PC-3 (cell line): ENCODE measurements at regions not wholly inside any gene's neighbourhood (a gene's known extent, or its start where the extent isn't known, plus 50 kb on each side); places are given as distances from the start of the nearest gene placed in this dataset.

ENCODE experiments used
- ATAC-seq: fragments of 200-7000 bp; cut with Tn5 transposase; 2 replicates; pipeline ENCODE4 v1.9.1; 2020; ENCODE audit warnings: mild to moderate bottlenecking, moderate library complexity
- BruUV-seq: library from RNA; stranded (reverse); fragments of 400-500 nt; replicated peaks from 2 replicates; lab custom pipeline; 2021; lab: Mats Ljungman, UMichigan
- CTCF ChIA-PET: fragments of 300-600 bp; sonication (Branson Sonifier 250); formaldehyde crosslinking; loops from one replicate; lab custom pipeline; 2022; ENCODE audit warnings: antibody characterized with exemption; lab: Charles Lee
- POLR2A ChIA-PET: fragments of 300-600 bp; sonication (Branson Sonifier 250); formaldehyde crosslinking; loops from one replicate; lab custom pipeline; 2022; ENCODE audit warnings: antibody characterized with exemption; ENCODE audit not compliant: unreplicated experiment; lab: Charles Lee
- DNase-seq: peaks from one replicate; pipeline ENCODE4 v3.0.0-alpha.2; 2015
- H2AFZ ChIP-seq: fragments of 300-600 bp; sonication (generic); 2 replicates; pipeline ENCODE4 v1.6.0; 2016; ENCODE audit warnings: antibody characterized with exemption, low read length
- H3F3A ChIP-seq: fragments of 300-600 bp; sonication (generic); one replicate; pipeline ENCODE4 v1.6.0; 2017; ENCODE audit warnings: antibody characterized with exemption, low read length, control low read depth, mild to moderate bottlenecking; ENCODE audit not compliant: unreplicated experiment
- H3K27ac ChIP-seq: fragments of 300-600 bp; sonication (generic); 2 replicates; pipeline ENCODE4 v1.5.1; 2016; ENCODE audit warnings: mild to moderate bottlenecking, low read length
- H3K27me3 ChIP-seq: fragments of 300-600 bp; sonication (generic); 2 replicates; pipeline ENCODE4 v1.6.1; 2016; ENCODE audit warnings: low read length, mixed read lengths
- H3K36me3 ChIP-seq: fragments of 300-600 bp; sonication (generic); 2 replicates; pipeline ENCODE4 v1.6.1; 2016; ENCODE audit warnings: low read depth, mixed run types, low read length, mixed read lengths
- H3K4me1 ChIP-seq: fragments of 300-600 bp; sonication (generic); 2 replicates; pipeline ENCODE4 v1.5.1; 2016; ENCODE audit warnings: low read length; ENCODE audit not compliant: insufficient read depth
- H3K4me2 ChIP-seq: fragments of 300-600 bp; sonication (generic); 2 replicates; pipeline ENCODE4 v1.6.0; 2016; ENCODE audit warnings: low read length
- H3K4me3 ChIP-seq: fragments of 300-600 bp; sonication (generic); 2 replicates; pipeline ENCODE4 v1.5.1; 2016; ENCODE audit warnings: mild to moderate bottlenecking, low read length, mixed read lengths
- H3K79me2 ChIP-seq: fragments of 300-600 bp; sonication (generic); 2 replicates; pipeline ENCODE4 v1.6.1; 2017; ENCODE audit warnings: low read length, mixed read lengths
- H3K9ac ChIP-seq: fragments of 300-600 bp; sonication (generic); 2 replicates; pipeline ENCODE4 v1.6.0; 2016; ENCODE audit warnings: mild to moderate bottlenecking, low read length
- H3K9me2 ChIP-seq: fragments of 300-600 bp; sonication (generic); replicated peaks from 2 replicates; pipeline ENCODE4 v1.6.1; 2016; ENCODE audit warnings: mixed run types, low read length, mixed read lengths
- H3K9me3 ChIP-seq: fragments of 300-600 bp; sonication (generic); 2 replicates; pipeline ENCODE4 v1.6.1; 2016; ENCODE audit warnings: low read length, mixed read lengths
- H4K20me1 ChIP-seq: fragments of 300-600 bp; sonication (generic); 2 replicates; pipeline ENCODE4 v1.6.1; 2016; ENCODE audit warnings: low read length, mixed read lengths
- EZH2 ChIP-seq: fragments of 300-600 bp; sonication (generic); IDR thresholded peaks from one replicate; pipeline ENCODE4 v1.6.1; 2017; ENCODE audit warnings: antibody characterized with exemption, mild to moderate bottlenecking, low read length; ENCODE audit not compliant: unreplicated experiment
- EZH2phosphoT487 ChIP-seq: fragments of 300-600 bp; sonication (generic); IDR thresholded peaks from 2 replicates; pipeline ENCODE4 v1.6.1; 2018; ENCODE audit warnings: mild to moderate bottlenecking, antibody characterized with exemption, low read length, borderline replicate concordance
- intact Hi-C: fragments of 100-400 bp; cut with micrococcal nuclease; formaldehyde crosslinking; loops from 2 replicates; pipeline ENCODE4 v1.9.0; 2023
- TF ChIP-seq, protein P1 (sequence below): fragments of 300-600 bp; sonication (generic); conservative IDR thresholded peaks from 2 replicates; pipeline ENCODE4 v1.5.1; 2017; ENCODE audit warnings: antibody characterized with exemption, low read depth, mild to moderate bottlenecking, low read length

DNA sequence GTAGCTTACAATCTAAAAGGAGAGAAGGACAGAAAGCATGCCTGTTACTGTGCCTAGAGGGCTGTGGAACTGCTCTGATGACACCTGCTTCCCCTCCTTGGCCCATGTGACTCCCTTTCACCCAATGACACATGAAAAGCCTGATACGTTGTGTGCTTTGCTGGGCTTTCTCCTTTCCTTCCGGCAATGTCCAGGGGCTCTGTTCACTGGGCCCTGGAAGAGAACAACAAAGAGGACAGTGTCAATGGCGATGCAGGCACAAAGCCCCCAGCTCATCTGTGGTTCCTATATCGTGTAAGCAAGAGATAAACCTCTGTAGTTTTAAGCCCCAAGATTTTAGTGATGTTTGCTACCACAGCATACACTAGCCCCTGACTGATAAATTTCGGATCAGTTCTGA is 306.1 kb downstream of the ABCC12 start:
- Histone ChIP-seq H3K27me3 (no peaks in the 10 kb centered on the region), H3K4me2 (no peak overlapping the region), H3F3A (no peaks in the 10 kb centered on the region), H3K4me1 (peaks cover 23% of the 10 kb centered on the region), H3K27ac (no peak overlapping the region), H3K9ac (no peak overlapping the region), H3K9me2 (no peaks in the 10 kb centered on the region), H3K9me3 (no peaks in the 10 kb centered on the region), H4K20me1 (no peaks in the 10 kb centered on the region), H3K36me3 (no peaks in the 10 kb centered on the region), H2AFZ (no peak overlapping the region), H3K4me3 (no peak overlapping the region), H3K79me2 (no peaks in the 10 kb centered on the region)
- ATAC-seq (no peak), DNase-seq (no peak)
- intact Hi-C loops, result no loop called here
- ChIA-PET CTCF (no interaction called here), POLR2A (no interaction called here)
- TF ChIP-seq, protein P1, sequence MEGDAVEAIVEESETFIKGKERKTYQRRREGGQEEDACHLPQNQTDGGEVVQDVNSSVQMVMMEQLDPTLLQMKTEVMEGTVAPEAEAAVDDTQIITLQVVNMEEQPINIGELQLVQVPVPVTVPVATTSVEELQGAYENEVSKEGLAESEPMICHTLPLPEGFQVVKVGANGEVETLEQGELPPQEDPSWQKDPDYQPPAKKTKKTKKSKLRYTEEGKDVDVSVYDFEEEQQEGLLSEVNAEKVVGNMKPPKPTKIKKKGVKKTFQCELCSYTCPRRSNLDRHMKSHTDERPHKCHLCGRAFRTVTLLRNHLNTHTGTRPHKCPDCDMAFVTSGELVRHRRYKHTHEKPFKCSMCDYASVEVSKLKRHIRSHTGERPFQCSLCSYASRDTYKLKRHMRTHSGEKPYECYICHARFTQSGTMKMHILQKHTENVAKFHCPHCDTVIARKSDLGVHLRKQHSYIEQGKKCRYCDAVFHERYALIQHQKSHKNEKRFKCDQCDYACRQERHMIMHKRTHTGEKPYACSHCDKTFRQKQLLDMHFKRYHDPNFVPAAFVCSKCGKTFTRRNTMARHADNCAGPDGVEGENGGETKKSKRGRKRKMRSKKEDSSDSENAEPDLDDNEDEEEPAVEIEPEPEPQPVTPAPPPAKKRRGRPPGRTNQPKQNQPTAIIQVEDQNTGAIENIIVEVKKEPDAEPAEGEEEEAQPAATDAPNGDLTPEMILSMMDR, result no peak
- TF ChIP-seq EZH2phosphoT487 (no peak), EZH2 (no peak)
- no TSS peak for BruUV-seq

GRCh38 chr16:47848421-47849109 is 307.2 kb downstream of the ABCC12 start:
- BruUV-seq, result no TSS peak
- DNase-seq (peak; percentile 79), ATAC-seq (peak; percentile 70)
- Histone ChIP-seq H3K27ac (peak overlapping the region; percentile 64), H3K4me1 (peaks cover 23% of the 10 kb centered on the region), H4K20me1 (no peaks in the 10 kb centered on the region), H3K9me3 (no peaks in the 10 kb centered on the region), H3F3A (no peaks in the 10 kb centered on the region), H3K9ac (no peak overlapping the region), H3K9me2 (no peaks in the 10 kb centered on the region), H3K4me3 (no peak overlapping the region), H3K36me3 (no peaks in the 10 kb centered on the region), H3K79me2 (no peaks in the 10 kb centered on the region), H3K27me3 (no peaks in the 10 kb centered on the region), H3K4me2 (peak overlapping the region; percentile 66), H2AFZ (no peak overlapping the region)
- TF ChIP-seq EZH2phosphoT487, result no peak
- TF ChIP-seq, protein P1, result no peak
- TF ChIP-seq EZH2, result no peak
- ChIA-PET POLR2A (no interaction called here), CTCF (no interaction called here)
- intact Hi-C loops, result no loop called here

DNA sequence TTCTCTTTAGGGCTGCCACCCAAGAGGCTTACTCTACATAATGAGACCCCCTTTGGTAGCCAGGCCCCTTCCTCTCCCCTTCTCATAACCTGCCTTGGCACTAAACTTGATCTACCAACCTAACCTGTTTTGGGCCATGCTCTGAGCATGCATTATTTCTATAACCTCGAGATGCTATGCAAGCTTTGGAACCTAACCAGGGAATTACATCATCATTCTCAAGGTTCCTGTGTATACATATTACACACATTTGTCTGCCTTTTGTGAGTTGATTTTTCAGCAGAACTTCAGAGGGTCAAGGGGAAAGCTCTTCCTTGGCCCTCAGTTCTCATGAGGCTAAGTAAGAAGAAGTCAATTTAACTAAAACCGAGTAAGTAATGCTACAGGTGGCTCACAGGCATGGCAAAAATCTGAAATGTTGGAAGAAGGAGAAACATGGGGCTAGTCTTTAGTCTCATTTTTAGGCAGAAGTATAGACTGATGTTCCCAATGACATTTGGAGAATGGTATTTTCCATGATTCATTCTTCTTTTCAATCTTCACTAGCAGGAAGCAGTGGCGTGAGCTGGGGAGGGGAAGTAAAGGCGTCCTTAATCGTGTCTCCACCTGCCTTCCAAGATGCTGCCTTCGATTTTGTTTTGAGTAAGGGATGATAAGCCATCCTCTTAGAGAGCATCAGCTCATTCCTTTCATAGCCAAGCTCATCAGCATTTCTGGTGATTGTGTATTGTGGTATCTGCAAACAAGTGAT is 308.4 kb downstream of the ABCC12 start:
- H3K9me2 ChIP-seq, result no peaks in the 10 kb centered on the region
- no peaks in the 10 kb centered on the region for H3F3A ChIP-seq
- DNase-seq, result peak; percentile 77
- CTCF ChIA-PET, result no interaction called here
- peaks cover 23% of the 10 kb centered on the region for H3K4me1 ChIP-seq
- no TSS peak for BruUV-seq
- peak overlapping the region; percentile 66 for H3K4me2 ChIP-seq
- H4K20me1 ChIP-seq, result no peaks in the 10 kb centered on the region
- no peaks in the 10 kb centered on the region for H3K27me3 ChIP-seq
- TF ChIP-seq EZH2 (no peak), EZH2phosphoT487 (no peak)
- TF ChIP-seq, protein P1, result no peak
- no peak for ATAC-seq
- intact Hi-C loops, result no loop called here
- 0 out of 2 replicates have a peak overlapping the region, but pooled peaks have one; percentile 28 for H2AFZ ChIP-seq
- H3K27ac ChIP-seq, result peak overlapping the region; percentile 64
- POLR2A ChIA-PET, result no interaction called here
- no peaks in the 10 kb centered on the region for H3K36me3 ChIP-seq
- H3K79me2 ChIP-seq, result no peaks in the 10 kb centered on the region
- H3K4me3 ChIP-seq, result no peak overlapping the region; the same call in 1 of the 2 replicates
- no peaks in the 10 kb centered on the region for H3K9me3 ChIP-seq
- peak overlapping the region; percentile 7; the same call in 1 of the 2 replicates for H3K9ac ChIP-seq
